K562 (cell line): ENCODE measurements at regions not wholly inside any gene's neighbourhood (a gene's known extent, or its start where the extent isn't known, plus 50 kb on each side); places are given as distances from the start of the nearest gene placed in this dataset.

Source experiments
- CBFA2T3 ChIP-seq: fragments of 450-650 bp; IDR thresholded peaks from 2 replicates; pipeline ENCODE4 v1.6.1; 2017
- DDX20 ChIP-seq: fragments of 450-650 bp; IDR thresholded peaks from 2 replicates; pipeline ENCODE4 v1.6.1; 2016; ENCODE audit warnings: missing genetic modification characterization, low read depth, mild to moderate bottlenecking, missing compliant biosample characterization, moderate library complexity
- E2F8 ChIP-seq: fragments of 450-650 bp; IDR thresholded peaks from 2 replicates; pipeline ENCODE4 v1.7.1; 2018; ENCODE audit warnings: mild to moderate bottlenecking, low read depth; ENCODE audit not compliant: partially characterized antibody
- GTF3C2 ChIP-seq: IDR thresholded peaks from 3 replicates; pipeline ENCODE4 v1.6.1; 2011; ENCODE audit warnings: borderline replicate concordance, mild to moderate bottlenecking, moderate library complexity; ENCODE audit not compliant: insufficient read length; ENCODE audit errors: extremely low read depth
- MCM7 ChIP-seq, 2 experiments: fragments of 450-650 bp; IDR thresholded peaks; 2 replicates each; pipeline ENCODE4 v1.6.1; 2016 to 2018
- RB1 ChIP-seq: fragments of 450-650 bp; IDR thresholded peaks from 2 replicates; pipeline ENCODE4 v1.6.1; 2017; ENCODE audit warnings: low read depth, mild to moderate bottlenecking
- THRA ChIP-seq: fragments of 450-650 bp; IDR thresholded peaks from 2 replicates; pipeline ENCODE4 v1.6.1; 2017; ENCODE audit warnings: mild to moderate bottlenecking, moderate library complexity
- ZBTB1 ChIP-seq: sonication (generic); formaldehyde crosslinking; IDR thresholded peaks from 2 replicates; pipeline ENCODE4 v1.8.1; 2023; ENCODE audit warnings: missing genetic modification reagents, low read depth, mild to moderate bottlenecking, borderline replicate concordance
- ZFP30 ChIP-seq: fragments of 250-450 bp; sonication (Bioruptor Pico); IDR thresholded peaks from 2 replicates; pipeline ENCODE4 v1.8.0; 2022; ENCODE audit warnings: moderate library complexity, mild to moderate bottlenecking, inconsistent platforms, borderline replicate concordance
- TF ChIP-seq, protein P1 (sequence below), 2 experiments: fragments of 150-350 bp in 1 of 2; IDR thresholded peaks; 2 replicates each; pipeline ENCODE4 v1.6.1; 2012 to 2016; ENCODE audit warnings: low read depth in 2 of 2, low read length in 2 of 2, mild to moderate bottlenecking in 1 of 2, moderate library complexity in 1 of 2
- TF ChIP-seq, protein P2 (sequence below): sonication (generic); formaldehyde crosslinking; IDR thresholded peaks from 2 replicates; pipeline ENCODE4 v1.8.0; 2023; ENCODE audit warnings: mild to moderate bottlenecking, missing genetic modification reagents
- TF ChIP-seq, protein P3 (sequence below): fragments of 250-450 bp; sonication (Bioruptor Pico); IDR thresholded peaks from 2 replicates; pipeline ENCODE4 v1.8.0; 2021; ENCODE audit warnings: borderline replicate concordance, mild to moderate bottlenecking, moderate library complexity; ENCODE audit not compliant: poor library complexity, severe bottlenecking

DNA sequence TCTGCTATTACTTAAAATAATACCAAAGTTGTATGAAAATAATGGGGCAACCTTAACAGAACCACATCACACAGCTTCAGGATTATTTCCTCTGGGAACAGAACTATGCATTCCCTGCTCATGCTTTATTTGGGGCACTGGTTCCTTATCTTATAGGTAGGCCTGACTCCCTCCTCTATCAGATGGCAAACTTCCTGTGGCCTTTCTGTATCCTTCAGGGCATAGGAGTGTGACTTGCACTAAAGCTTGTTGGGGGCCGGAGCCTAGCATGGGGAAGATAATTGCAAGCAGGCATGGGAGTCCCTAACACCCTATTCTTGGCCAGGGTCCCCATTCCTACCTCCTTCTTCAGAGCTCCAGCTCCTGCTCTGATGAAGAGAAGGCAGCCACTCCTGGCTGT lies 167.2 kb upstream of the SERTAD2 start (continued):
- TF ChIP-seq, protein P1, sequence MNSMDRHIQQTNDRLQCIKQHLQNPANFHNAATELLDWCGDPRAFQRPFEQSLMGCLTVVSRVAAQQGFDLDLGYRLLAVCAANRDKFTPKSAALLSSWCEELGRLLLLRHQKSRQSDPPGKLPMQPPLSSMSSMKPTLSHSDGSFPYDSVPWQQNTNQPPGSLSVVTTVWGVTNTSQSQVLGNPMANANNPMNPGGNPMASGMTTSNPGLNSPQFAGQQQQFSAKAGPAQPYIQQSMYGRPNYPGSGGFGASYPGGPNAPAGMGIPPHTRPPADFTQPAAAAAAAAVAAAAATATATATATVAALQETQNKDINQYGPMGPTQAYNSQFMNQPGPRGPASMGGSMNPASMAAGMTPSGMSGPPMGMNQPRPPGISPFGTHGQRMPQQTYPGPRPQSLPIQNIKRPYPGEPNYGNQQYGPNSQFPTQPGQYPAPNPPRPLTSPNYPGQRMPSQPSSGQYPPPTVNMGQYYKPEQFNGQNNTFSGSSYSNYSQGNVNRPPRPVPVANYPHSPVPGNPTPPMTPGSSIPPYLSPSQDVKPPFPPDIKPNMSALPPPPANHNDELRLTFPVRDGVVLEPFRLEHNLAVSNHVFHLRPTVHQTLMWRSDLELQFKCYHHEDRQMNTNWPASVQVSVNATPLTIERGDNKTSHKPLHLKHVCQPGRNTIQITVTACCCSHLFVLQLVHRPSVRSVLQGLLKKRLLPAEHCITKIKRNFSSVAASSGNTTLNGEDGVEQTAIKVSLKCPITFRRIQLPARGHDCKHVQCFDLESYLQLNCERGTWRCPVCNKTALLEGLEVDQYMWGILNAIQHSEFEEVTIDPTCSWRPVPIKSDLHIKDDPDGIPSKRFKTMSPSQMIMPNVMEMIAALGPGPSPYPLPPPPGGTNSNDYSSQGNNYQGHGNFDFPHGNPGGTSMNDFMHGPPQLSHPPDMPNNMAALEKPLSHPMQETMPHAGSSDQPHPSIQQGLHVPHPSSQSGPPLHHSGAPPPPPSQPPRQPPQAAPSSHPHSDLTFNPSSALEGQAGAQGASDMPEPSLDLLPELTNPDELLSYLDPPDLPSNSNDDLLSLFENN (IDR thresholded peaks at IDR 0.05; ENCODE audit: low read depth in 2 of 2, low read length in 2 of 2) = no peak
- TF ChIP-seq RB1 = no peak
- TF ChIP-seq CBFA2T3 = peak; percentile 42; the same call in 1 of the 2 replicates
- TF ChIP-seq GTF3C2 = no peak
- TF ChIP-seq MCM7 (IDR thresholded peaks at IDR 0.05) = no peak
- TF ChIP-seq, protein P2, sequence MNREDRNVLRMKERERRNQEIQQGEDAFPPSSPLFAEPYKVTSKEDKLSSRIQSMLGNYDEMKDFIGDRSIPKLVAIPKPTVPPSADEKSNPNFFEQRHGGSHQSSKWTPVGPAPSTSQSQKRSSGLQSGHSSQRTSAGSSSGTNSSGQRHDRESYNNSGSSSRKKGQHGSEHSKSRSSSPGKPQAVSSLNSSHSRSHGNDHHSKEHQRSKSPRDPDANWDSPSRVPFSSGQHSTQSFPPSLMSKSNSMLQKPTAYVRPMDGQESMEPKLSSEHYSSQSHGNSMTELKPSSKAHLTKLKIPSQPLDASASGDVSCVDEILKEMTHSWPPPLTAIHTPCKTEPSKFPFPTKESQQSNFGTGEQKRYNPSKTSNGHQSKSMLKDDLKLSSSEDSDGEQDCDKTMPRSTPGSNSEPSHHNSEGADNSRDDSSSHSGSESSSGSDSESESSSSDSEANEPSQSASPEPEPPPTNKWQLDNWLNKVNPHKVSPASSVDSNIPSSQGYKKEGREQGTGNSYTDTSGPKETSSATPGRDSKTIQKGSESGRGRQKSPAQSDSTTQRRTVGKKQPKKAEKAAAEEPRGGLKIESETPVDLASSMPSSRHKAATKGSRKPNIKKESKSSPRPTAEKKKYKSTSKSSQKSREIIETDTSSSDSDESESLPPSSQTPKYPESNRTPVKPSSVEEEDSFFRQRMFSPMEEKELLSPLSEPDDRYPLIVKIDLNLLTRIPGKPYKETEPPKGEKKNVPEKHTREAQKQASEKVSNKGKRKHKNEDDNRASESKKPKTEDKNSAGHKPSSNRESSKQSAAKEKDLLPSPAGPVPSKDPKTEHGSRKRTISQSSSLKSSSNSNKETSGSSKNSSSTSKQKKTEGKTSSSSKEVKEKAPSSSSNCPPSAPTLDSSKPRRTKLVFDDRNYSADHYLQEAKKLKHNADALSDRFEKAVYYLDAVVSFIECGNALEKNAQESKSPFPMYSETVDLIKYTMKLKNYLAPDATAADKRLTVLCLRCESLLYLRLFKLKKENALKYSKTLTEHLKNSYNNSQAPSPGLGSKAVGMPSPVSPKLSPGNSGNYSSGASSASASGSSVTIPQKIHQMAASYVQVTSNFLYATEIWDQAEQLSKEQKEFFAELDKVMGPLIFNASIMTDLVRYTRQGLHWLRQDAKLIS (CRISPR knock-in tag) = no peak
- no peak for TF ChIP-seq E2F8
- TF ChIP-seq, protein P3, sequence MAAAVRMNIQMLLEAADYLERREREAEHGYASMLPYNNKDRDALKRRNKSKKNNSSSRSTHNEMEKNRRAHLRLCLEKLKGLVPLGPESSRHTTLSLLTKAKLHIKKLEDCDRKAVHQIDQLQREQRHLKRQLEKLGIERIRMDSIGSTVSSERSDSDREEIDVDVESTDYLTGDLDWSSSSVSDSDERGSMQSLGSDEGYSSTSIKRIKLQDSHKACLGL (CRISPR knock-in tag) = no peak
- TF ChIP-seq ZFP30 (CRISPR knock-in tag) = no peak
- TF ChIP-seq DDX20 (tag) = no peak
- no peak for TF ChIP-seq THRA
- no peak for TF ChIP-seq ZBTB1 (CRISPR knock-in tag)
